NCI-H2171 (cell line): ENCODE measurements at regions not wholly inside any gene's neighbourhood (a gene's known extent, or its start where the extent isn't known, plus 50 kb on each side); places are given as distances from the start of the nearest gene placed in this dataset.
"Not testable (repeated sequence)": the region's sequence is repeated elsewhere in the genome, so short reads cannot be mapped to it uniquely, and the experiment has no call there.

ENCODE experiments used
- DNase-seq: peaks from one replicate; lab custom pipeline; 2025; lab: John Stamatoyannopoulos, UW

- DNase-seq, result no peak
Observed at GRCh38 chr20:19834783-19835182, 76.7 kb downstream of the RIN2 start.

- DNase-seq, result no peak
Observed at GRCh38 chr20:19835533-19836222, 77.6 kb downstream of the RIN2 start.

GRCh38 chr20:19838468-19838867 lies 80.4 kb downstream of the RIN2 start:
- DNase-seq, result no peak

- no peak for DNase-seq
Observed at GRCh38 chr20:19839053-19839452, 81.0 kb downstream of the RIN2 start.

DNA sequence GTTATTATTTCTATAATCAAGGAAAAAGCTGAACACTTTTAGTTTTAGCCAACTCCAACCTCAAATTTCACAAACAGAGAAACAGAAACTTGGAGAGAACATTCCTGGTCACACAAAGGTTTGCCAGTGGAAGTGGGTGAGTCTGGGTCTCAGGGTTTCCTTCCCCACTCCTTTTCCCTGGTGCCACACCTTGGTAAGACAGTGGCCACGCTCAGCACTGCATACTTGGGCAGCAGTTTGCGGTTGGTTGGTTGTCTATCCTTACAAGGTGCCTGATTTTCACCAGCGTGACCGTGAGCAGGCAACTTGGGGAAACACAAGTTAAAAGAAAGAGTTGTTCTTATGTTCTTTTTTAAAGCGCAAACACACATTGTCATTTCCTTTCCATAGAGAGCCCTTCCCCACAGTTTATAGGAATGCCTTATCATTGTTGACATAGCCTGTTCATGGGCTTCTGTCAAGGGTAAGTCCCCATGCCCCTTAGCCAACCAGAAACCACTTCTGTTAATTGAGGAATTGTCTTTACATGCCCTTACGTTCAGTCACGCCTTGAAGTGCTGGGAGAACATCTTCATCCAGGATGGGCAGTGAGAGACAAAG lies 82.2 kb downstream of the RIN2 start:
- no peak for DNase-seq

DNA sequence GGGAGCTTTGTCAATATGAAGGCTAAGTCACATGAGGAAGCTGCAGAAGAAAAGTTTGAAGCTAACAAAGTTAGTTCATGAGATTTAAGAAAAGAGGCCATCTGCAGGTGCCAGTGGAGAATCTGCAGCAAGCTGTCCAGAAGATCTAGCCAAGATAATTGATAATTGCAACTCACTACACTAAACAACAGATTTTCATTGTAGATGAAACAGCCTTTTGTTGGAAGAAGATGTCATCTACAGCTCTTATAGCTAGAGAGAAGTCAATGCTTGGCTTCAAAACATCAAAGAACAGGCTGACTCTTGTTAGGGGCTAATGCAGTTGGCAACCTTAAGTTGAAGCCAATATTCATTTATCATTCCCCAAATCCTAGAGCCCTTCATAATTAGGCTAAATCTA lies 83.7 kb downstream of the RIN2 start:
- no peak for DNase-seq

DNA sequence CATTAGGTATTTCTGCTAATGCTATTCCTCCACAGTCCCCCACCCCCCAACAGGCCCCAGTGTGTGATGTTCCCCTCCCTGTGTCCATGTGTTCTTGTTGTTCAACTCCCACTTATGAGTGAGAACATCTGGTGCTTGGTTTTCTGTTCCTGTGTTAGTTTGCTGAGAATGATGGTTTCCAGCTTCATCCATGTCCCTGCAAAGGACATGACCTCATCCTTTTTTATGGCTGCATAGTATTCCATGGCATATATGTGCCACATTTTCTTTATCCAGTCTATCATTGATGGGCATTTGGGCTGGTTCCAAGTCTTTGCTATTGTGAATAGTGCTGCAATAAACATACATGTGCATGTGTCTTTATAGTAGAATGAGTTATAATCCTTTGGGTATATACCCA lies 86.8 kb downstream of the RIN2 start:
- DNase-seq, result not testable (repeated sequence)

GRCh38 chr20:19847383-19847782 lies 89.3 kb downstream of the RIN2 start:
- no peak for DNase-seq

DNA sequence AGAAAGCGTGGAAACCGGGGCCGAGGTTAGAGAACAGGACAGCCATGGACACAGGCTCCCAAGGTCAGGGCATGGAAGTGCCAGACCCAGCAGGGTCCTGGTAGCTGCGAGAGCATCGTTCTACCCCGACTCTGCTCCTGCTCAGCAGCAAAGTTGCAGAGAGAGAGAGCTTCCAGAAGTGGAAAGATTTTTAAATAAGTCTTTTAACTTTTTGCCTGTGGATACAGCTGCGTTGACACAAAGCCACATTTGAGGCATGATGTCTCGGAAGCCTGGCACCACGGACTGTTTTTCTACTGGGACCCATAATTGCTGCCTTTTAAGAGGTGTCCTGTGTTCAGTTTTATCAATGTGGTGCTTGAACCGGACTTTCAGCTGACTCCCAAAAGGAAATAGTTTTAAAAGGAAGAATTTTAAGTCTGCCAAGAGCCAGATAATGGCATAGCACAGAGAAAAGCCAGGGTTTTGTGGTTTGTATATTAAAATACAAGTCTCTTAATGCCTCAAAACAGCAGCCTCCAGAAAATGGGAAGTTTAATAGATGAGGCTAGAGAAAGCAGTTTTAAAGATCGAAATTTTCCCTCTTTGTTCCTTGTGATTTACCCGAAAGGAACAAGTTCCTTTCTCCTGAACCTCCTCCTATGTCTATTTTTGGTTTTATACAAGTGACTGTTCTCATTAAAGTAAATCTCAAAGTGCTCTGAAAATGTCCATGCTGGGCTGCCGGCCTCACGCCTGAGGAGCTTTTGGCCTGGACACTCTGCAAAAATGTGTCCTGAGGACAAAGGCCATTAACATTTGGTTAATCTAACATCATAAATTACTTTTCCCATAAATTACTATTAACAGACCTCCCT lies 91.5 kb downstream of the RIN2 start:
- no peak for DNase-seq

DNA sequence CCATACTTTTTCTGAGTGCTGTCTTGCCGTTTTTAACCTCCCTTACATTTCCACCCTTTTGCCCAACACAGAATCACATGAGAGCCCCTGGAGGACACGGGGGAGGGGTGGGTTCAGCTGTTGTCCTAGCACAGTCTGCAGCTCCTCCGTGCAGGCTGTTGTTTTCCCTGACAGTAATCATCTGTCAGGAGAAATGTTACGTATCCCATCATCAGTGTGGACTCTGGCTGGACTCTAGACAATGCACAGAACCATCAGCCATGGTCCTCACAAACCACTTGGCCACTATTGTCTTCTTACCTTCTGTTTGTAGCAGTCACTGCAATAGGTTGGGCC lies 92.1 kb downstream of the RIN2 start:
- peak; percentile 27 for DNase-seq

- no peak for DNase-seq
Observed at GRCh38 chr20:19851861-19852260, 93.8 kb downstream of the RIN2 start.

DNA sequence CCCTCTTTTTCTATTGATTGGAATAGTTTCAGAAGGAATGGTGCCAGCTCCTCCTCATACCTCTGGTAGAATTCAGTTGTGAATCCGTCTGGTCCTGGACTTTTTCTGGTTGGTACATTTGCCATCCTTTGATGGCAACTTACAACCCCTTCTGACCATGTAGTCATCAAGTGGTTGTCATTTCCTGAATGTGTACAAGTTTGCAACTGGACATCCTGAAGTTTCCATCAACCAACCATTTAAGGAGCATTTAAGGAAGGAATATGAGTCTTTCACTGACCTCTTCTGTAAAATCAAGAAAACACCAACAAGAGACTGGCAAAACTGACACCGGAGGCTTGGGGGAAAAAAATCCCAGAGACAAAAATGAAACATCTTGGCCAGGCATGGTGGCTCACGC lies 97.4 kb downstream of the RIN2 start:
- no peak for DNase-seq

- no peak for DNase-seq
Observed at GRCh38 chr20:19858466-19859371, 100.7 kb downstream of the RIN2 start.

GRCh38 chr20:19859444-19859843 lies 101.4 kb downstream of the RIN2 start:
- DNase-seq, result no peak

DNA sequence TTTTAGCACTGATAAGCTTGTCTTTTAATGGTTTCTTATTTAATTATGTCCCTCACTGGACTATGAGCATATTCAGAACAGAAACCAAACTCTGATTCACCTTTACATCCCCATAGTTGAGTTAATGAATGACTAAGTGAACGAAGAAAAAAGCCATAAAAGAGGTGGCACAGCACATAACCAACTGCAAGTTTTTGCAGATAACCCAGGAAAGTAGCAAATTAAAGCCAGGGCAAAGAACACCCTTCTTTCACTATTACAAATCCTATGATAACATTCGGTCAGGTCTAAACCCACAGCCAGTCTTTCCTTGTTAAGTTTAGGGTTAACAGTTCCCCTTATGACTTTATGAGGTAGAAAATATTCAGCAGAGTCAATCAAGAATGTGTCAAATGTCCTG lies 102.7 kb downstream of the RIN2 start:
- DNase-seq, result no peak

GRCh38 chr20:19861147-19861759 lies 103.2 kb downstream of the RIN2 start:
- DNase-seq, result no peak

GRCh38 chr20:19864130-19864529 lies 106.1 kb downstream of the RIN2 start:
- DNase-seq, result no peak

- DNase-seq, result no peak
Observed at GRCh38 chr20:19866070-19866469, 108.0 kb downstream of the RIN2 start.

GRCh38 chr20:19867074-19867473 lies 109.0 kb downstream of the RIN2 start:
- DNase-seq, result no peak

DNA sequence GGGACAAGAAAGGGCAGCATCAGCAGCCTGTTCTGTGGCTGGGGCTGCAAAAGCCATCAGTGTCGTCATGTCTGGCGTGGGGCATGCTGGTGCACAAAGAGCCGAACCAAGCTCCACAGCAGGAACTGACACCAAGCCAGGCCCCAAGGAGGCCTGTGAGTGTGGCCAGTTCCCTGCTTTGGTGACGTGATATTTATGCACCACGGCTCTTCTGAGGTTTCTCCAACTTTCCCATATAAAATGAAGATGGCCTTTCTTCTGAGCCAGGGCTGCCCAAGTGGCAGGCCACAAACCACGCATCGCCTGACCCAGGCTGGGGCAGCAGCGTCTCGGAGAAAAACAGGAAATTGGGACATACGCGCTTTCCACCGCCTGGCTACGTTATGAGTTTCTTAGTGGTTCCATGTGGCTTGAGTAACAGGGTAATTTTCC lies 109.9 kb downstream of the RIN2 start:
- no peak for DNase-seq

DNA sequence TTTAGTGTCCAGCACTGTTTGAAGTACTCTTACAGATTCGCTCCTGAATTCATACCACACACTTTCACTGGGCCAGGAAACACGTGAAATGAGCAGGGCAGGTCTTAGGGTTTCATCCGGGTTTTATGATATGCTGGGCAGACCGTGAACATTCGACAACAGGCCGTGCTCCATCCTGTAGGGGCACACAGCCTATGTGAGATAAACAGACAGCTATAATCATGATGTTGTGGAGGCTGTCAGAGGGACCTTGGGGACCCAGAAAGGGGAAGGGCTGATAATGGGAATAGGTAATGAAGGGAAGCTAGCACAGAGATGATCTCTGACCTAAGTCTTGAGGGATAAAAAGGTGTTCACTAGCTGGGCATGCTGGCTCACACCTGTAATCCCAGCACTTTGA lies 110.4 kb downstream of the RIN2 start:
- no peak for DNase-seq

GRCh38 chr20:19872001-19872400 lies 113.9 kb downstream of the RIN2 start:
- no peak for DNase-seq
